Suprapubic skin (tissue), 4 donors: ENCODE measurements at regions not wholly inside any gene's neighbourhood (a gene's known extent, or its start where the extent isn't known, plus 50 kb on each side); places are given as distances from the start of the nearest gene placed in this dataset.
"Not testable (repeated sequence)": the region's sequence is repeated elsewhere in the genome, so short reads cannot be mapped to it uniquely, and the experiment has no call there.

Experiments used
- DNase-seq, 2 donors: peaks; one replicate each; pipeline ENCODE4 v3.0.0-alpha.2; 2019; ENCODE audit warnings: low spot score in 2 of 2
- H3K27ac ChIP-seq: fragments of 200-600 bp; sonication (generic); one replicate; pipeline ENCODE4 v1.5.1; 2019
- H3K27me3 ChIP-seq: fragments of 200-600 bp; sonication (generic); one replicate; pipeline ENCODE4 v1.5.1; 2019
- H3K36me3 ChIP-seq: fragments of 200-600 bp; sonication (generic); one replicate; pipeline ENCODE4 v1.5.1; 2019
- H3K4me1 ChIP-seq: fragments of 200-600 bp; sonication (generic); one replicate; pipeline ENCODE4 v1.5.1; 2019
- H3K4me3 ChIP-seq: fragments of 200-600 bp; sonication (generic); one replicate; pipeline ENCODE4 v1.5.1; 2019; ENCODE audit warnings: mild to moderate bottlenecking
- H3K9me3 ChIP-seq: fragments of 200-600 bp; sonication (generic); one replicate; pipeline ENCODE4 v1.5.1; 2019
- CTCF ChIP-seq, 2 donors: fragments of 200-600 bp in 1 of 2; fragments of 450-650 bp in 1 of 2; sonication (generic) in 1 of 2; IDR thresholded peaks; one replicate each; pipeline ENCODE4 v1.5.1; 2016 to 2019; ENCODE audit warnings: antibody characterized with exemption in 2 of 2, mild to moderate bottlenecking in 1 of 2, moderate library complexity in 1 of 2
- EP300 ChIP-seq: sonication (generic); formaldehyde crosslinking; IDR thresholded peaks from one replicate; pipeline ENCODE4 v1.6.1; 2017; ENCODE audit warnings: antibody characterized with exemption
- POLR2A ChIP-seq, 2 donors: fragments of 450-650 bp; IDR thresholded peaks; one replicate each; pipeline ENCODE4 v1.6.1; 2017; ENCODE audit warnings: antibody characterized with exemption in 2 of 2, mild to moderate bottlenecking in 2 of 2, moderate library complexity in 2 of 2
- POLR2AphosphoS5 ChIP-seq, 3 donors: sonication (generic); formaldehyde crosslinking; IDR thresholded peaks; one replicate each; pipeline ENCODE4 v1.6.1; 2017; ENCODE audit warnings: antibody characterized with exemption in 3 of 3
- WGBS: methylation state at CpG from one replicate; pipeline ENCODE4 v1.1.5; 2018; 5-methylcytosine and 5-hydroxymethylcytosine counted together

GRCh38 chrX:121433289-121433688 is 385.9 kb downstream of the GLUD2 start:
- H3K4me3 ChIP-seq: no peak overlapping the region
- H3K27me3 ChIP-seq: no peaks in the 10 kb centered on the region
- WGBS: 93% methylated on average over 1 of the region's 1 CpG
- no peaks in the 10 kb centered on the region for H3K9me3 ChIP-seq
- TF ChIP-seq POLR2A (IDR thresholded peaks at IDR 0.05) (no peak), CTCF (IDR thresholded peaks at IDR 0.05) (no peak), POLR2AphosphoS5 (IDR thresholded peaks at IDR 0.05) (no peak), EP300 (no peak)
- no peak for DNase-seq
- H3K27ac ChIP-seq: no peak overlapping the region
- H3K4me1 ChIP-seq: no peaks in the 10 kb centered on the region
- H3K36me3 ChIP-seq: no peaks in the 10 kb centered on the region

- not testable (repeated sequence) for H3K4me1 ChIP-seq, H3K36me3 ChIP-seq, H3K27ac ChIP-seq, H3K27me3 ChIP-seq, DNase-seq, H3K9me3 ChIP-seq, H3K4me3 ChIP-seq
- 97% methylated on average over 23 of the region's 23 CpGs for WGBS
Observed at GRCh38 chrX:121437666-121438065, 390.3 kb downstream of the GLUD2 start.

GRCh38 chrX:121455890-121456289 is 408.5 kb downstream of the GLUD2 start:
- Histone ChIP-seq H3K27ac (no peak overlapping the region), H3K4me1 (no peaks in the 10 kb centered on the region), H3K4me3 (no peak overlapping the region), H3K36me3 (no peaks in the 10 kb centered on the region), H3K27me3 (no peaks in the 10 kb centered on the region), H3K9me3 (no peaks in the 10 kb centered on the region)
- no peak for DNase-seq
- 65% methylated on average over 1 of the region's 1 CpG for WGBS
- no peak for TF ChIP-seq POLR2AphosphoS5 (IDR thresholded peaks at IDR 0.05)
- no peak for TF ChIP-seq EP300
- TF ChIP-seq CTCF (IDR thresholded peaks at IDR 0.05): no peak
- no peak for TF ChIP-seq POLR2A (IDR thresholded peaks at IDR 0.05)

- no peak overlapping the region for H3K4me3 ChIP-seq
- TF ChIP-seq POLR2A (IDR thresholded peaks at IDR 0.05): no peak
- no peak for TF ChIP-seq EP300
- no peak for TF ChIP-seq CTCF (IDR thresholded peaks at IDR 0.05)
- no peak for TF ChIP-seq POLR2AphosphoS5 (IDR thresholded peaks at IDR 0.05)
- no peak for DNase-seq
- no peak overlapping the region for H3K27ac ChIP-seq
- H3K4me1 ChIP-seq: no peaks in the 10 kb centered on the region
- no peaks in the 10 kb centered on the region for H3K27me3 ChIP-seq
- H3K36me3 ChIP-seq: no peaks in the 10 kb centered on the region
- 50% methylated on average over 3 of the region's 3 CpGs for WGBS
- H3K9me3 ChIP-seq: no peaks in the 10 kb centered on the region
Observed at GRCh38 chrX:121456315-121456714, 408.9 kb downstream of the GLUD2 start.

GRCh38 chrX:121457096-121457495 is 409.7 kb downstream of the GLUD2 start:
- 41% methylated on average over 1 of the region's 1 CpG for WGBS
- H3K36me3 ChIP-seq: no peaks in the 10 kb centered on the region
- no peak overlapping the region for H3K27ac ChIP-seq
- TF ChIP-seq POLR2A (IDR thresholded peaks at IDR 0.05) (no peak), EP300 (no peak), POLR2AphosphoS5 (IDR thresholded peaks at IDR 0.05) (no peak), CTCF (IDR thresholded peaks at IDR 0.05) (no peak)
- H3K4me3 ChIP-seq: no peak overlapping the region
- no peaks in the 10 kb centered on the region for H3K27me3 ChIP-seq
- DNase-seq: no peak
- H3K9me3 ChIP-seq: no peaks in the 10 kb centered on the region
- no peaks in the 10 kb centered on the region for H3K4me1 ChIP-seq

GRCh38 chrX:121479406-121479805 is 432.0 kb downstream of the GLUD2 start:
- no peak overlapping the region for H3K4me3 ChIP-seq
- H3K9me3 ChIP-seq: no peaks in the 10 kb centered on the region
- no peak for TF ChIP-seq EP300
- 60% methylated on average over 4 of the region's 4 CpGs for WGBS
- H3K36me3 ChIP-seq: no peaks in the 10 kb centered on the region
- DNase-seq: no peak
- H3K4me1 ChIP-seq: no peaks in the 10 kb centered on the region
- H3K27me3 ChIP-seq: no peaks in the 10 kb centered on the region
- H3K27ac ChIP-seq: no peak overlapping the region
